Right lobe of liver (tissue), 6 donors: ENCODE measurements at regions not wholly inside any gene's neighbourhood (a gene's known extent, or its start where the extent isn't known, plus 50 kb on each side); places are given as distances from the start of the nearest gene placed in this dataset.

ENCODE experiments used
- ATAC-seq, 4 donors: fragments of 200-7000 bp; cut with Tn5 transposase; one replicate each; pipeline ENCODE4 v1.9.1; 2020; ENCODE audit warnings: mild to moderate bottlenecking in 4 of 4, moderate library complexity in 4 of 4
- DNase-seq, 3 donors: peaks; one replicate each; pipeline ENCODE4 v3.0.0-alpha.2; 2020
- H3K27ac ChIP-seq, 3 donors: fragments of 200-600 bp; one replicate each; pipeline ENCODE4 v1.8.0; 2022
- H3K27me3 ChIP-seq, 2 donors: fragments of 200-600 bp; one replicate each; pipeline ENCODE4 v1.8.0; 2022
- H3K36me3 ChIP-seq, 4 donors: fragments of 200-600 bp; sonication (generic) in 1 of 4; one replicate each; pipeline versions ENCODE4 v1.5.1 to v1.8.0; 2017 to 2022; ENCODE audit warnings: control low read depth in 1 of 4
- H3K4me1 ChIP-seq, 4 donors: fragments of 200-600 bp; sonication (generic) in 1 of 4; one replicate each; pipeline versions ENCODE4 v1.5.1 to v1.8.0; 2017 to 2022; ENCODE audit warnings: control low read depth in 1 of 4
- H3K4me3 ChIP-seq, 3 donors: fragments of 200-600 bp; one replicate each; pipeline ENCODE4 v1.8.0; 2022
- H3K9me3 ChIP-seq, 4 donors: fragments of 200-600 bp; sonication (generic) in 1 of 4; one replicate each; pipeline versions ENCODE4 v1.5.1 to v1.8.0; 2017 to 2022; ENCODE audit warnings: control low read depth in 1 of 4
- CTCF ChIP-seq, 4 donors: fragments of 200-600 bp in 3 of 4; fragments of 450-650 bp in 1 of 4; IDR thresholded peaks; one replicate each; pipeline versions ENCODE4 v1.5.1 to v1.8.0; 2016 to 2022; ENCODE audit warnings: antibody characterized with exemption in 4 of 4, mild to moderate bottlenecking in 2 of 4
- POLR2A ChIP-seq: fragments of 450-650 bp; IDR thresholded peaks from one replicate; pipeline ENCODE4 v1.6.1; 2017; ENCODE audit warnings: antibody characterized with exemption, mild to moderate bottlenecking
- WGBS: methylation state at CpG from one replicate; pipeline ENCODE4 v1.1.6; 2018; ENCODE audit warnings: low coverage, low lambda C conversion rate; ENCODE audit not compliant: insufficient coverage; ENCODE audit errors: missing lambda C conversion rate; 5-methylcytosine and 5-hydroxymethylcytosine counted together
- intact Hi-C, 2 donors: fragments of 100-400 bp; cut with DNase I; formaldehyde crosslinking; loops; one replicate each; pipeline versions ENCODE4 v1.11.2 to v1.14.1; 2022
- donor health status: DM: no; HTN: yes; CAD: no.
- donor health status: DM: no; HTN: no; CAD: no.
- donor health status: DM: no; HTN: no; CAD: no.
- donor health status: DM: no; HTN: yes; CAD: no.
- donor health status: DM: no; HTN: yes; CAD: no.

DNA sequence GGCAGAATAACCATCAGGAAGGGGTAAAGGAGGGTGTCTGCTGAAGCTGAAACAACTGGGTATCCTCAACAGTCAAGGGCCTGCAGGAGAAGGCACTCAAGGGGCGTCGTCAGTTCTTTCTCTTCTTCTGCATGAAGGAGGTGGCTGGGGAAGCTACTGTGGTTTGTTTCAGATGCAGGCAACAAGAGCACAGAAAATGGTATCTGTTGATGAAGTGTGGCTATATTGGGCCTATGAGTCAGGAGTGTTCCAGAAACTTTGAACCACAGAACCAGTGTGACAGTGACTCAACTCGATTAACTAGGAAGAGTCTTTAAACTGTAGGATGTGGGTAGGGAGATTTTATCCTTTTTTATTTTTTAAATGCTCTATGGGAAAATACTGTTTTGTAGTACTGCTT lies 686.3 kb downstream of the FGF9 start:
- 68% methylated on average over 3 of the region's 3 CpGs for WGBS

GRCh38 chr13:22369090-22369489 lies 698.2 kb downstream of the FGF9 start:
- Histone ChIP-seq H3K27me3 (no peaks in the 10 kb centered on the region), H3K27ac (no peak overlapping the region), H3K4me3 (no peak overlapping the region), H3K4me1 (no peaks in the 10 kb centered on the region), H3K36me3 (no peaks in the 10 kb centered on the region), H3K9me3 (no peaks in the 10 kb centered on the region)
- intact Hi-C loops = no loop called here
- DNase-seq (no peak), ATAC-seq (no peak)
- TF ChIP-seq CTCF (IDR thresholded peaks at IDR 0.05) (no peak), POLR2A (no peak)
- WGBS = 37% methylated on average over 2 of the region's 2 CpGs

More for the DNA sequence above, 686.3 kb downstream of the FGF9 start:
- no peak overlapping the region for H3K27ac ChIP-seq
- TF ChIP-seq CTCF (IDR thresholded peaks at IDR 0.05) = no peak
- TF ChIP-seq POLR2A = no peak
- H3K27me3 ChIP-seq = no peaks in the 10 kb centered on the region
- DNase-seq = no peak
- intact Hi-C loops = no loop called here
- H3K4me3 ChIP-seq = no peak overlapping the region
- no peaks in the 10 kb centered on the region for H3K36me3 ChIP-seq
- no peak for ATAC-seq
- no peaks in the 10 kb centered on the region for H3K4me1 ChIP-seq
- no peaks in the 10 kb centered on the region for H3K9me3 ChIP-seq

DNA sequence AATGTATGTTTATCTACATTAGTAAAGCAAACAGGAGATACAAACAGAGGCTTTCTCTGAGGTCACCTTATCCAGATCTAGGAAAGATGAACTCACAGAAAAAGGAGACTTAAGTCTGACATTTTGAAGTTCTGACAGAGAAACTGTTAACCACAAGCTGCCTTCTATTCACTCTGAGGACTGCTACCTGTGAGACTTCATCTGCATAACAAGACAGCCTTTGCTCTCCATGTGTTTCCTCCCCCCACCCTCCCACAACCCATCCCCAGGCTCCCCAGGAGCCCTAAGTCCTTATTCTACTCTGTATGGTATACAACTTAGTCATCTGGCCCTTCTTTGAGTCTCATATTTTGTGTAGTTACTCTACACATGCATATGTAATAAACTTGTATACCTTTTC lies 699.0 kb downstream of the FGF9 start:
- DNase-seq (no peak), ATAC-seq (no peak)
- Histone ChIP-seq H3K27me3 (no peaks in the 10 kb centered on the region), H3K9me3 (no peaks in the 10 kb centered on the region), H3K4me1 (no peaks in the 10 kb centered on the region), H3K36me3 (no peaks in the 10 kb centered on the region), H3K4me3 (no peak overlapping the region), H3K27ac (no peak overlapping the region)
- TF ChIP-seq POLR2A (no peak), CTCF (IDR thresholded peaks at IDR 0.05) (no peak)
- intact Hi-C loops = no loop called here

GRCh38 chr13:22372261-22372660 lies 701.4 kb downstream of the FGF9 start:
- no peaks in the 10 kb centered on the region for H3K9me3 ChIP-seq
- no peaks in the 10 kb centered on the region for H3K27me3 ChIP-seq
- TF ChIP-seq POLR2A = no peak
- TF ChIP-seq CTCF (IDR thresholded peaks at IDR 0.05) = no peak
- intact Hi-C loops = no loop called here
- ATAC-seq (no peak), DNase-seq (no peak)
- no peak overlapping the region for H3K4me3 ChIP-seq
- no peaks in the 10 kb centered on the region for H3K4me1 ChIP-seq
- WGBS = 69% methylated on average over 2 of the region's 3 CpGs
- H3K36me3 ChIP-seq = no peaks in the 10 kb centered on the region
- no peak overlapping the region for H3K27ac ChIP-seq

DNA sequence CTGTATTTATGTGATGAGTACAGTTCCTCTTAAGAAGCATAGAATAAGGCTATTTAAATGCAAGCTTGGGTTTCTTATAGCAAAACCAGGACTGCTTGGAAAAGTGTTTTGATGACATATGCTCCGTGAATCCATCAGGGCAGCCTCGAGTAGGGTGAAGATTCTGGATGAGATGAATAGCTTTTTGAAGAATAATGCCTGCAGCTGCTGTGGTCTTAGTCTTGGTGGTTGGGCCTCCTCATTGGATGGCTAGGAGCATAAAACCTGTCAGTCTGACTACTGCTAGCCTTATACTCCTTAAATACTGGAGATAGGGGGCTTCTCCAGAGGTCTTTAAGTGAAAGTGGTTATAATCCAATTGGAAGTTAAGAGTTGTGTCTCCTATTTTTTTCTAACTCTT lies 704.3 kb downstream of the FGF9 start:
- Histone ChIP-seq H3K4me3 (no peak overlapping the region), H3K27me3 (no peaks in the 10 kb centered on the region), H3K9me3 (no peaks in the 10 kb centered on the region), H3K27ac (no peak overlapping the region), H3K4me1 (no peaks in the 10 kb centered on the region), H3K36me3 (no peaks in the 10 kb centered on the region)
- 42% methylated on average over 2 of the region's 2 CpGs for WGBS
- ATAC-seq = no peak
- DNase-seq = no peak
- TF ChIP-seq POLR2A (no peak), CTCF (IDR thresholded peaks at IDR 0.05) (no peak)
- intact Hi-C loops = no loop called here
